OCI-LY7 (cell line): ENCODE measurements at regions not wholly inside any gene's neighbourhood (a gene's known extent, or its start where the extent isn't known, plus 50 kb on each side); places are given as distances from the start of the nearest gene placed in this dataset.
"Not testable (repeated sequence)": the region's sequence is repeated elsewhere in the genome, so short reads cannot be mapped to it uniquely, and the experiment has no call there.

Experiments used
- EZH2phosphoT487 ChIP-seq: fragments of 200-600 bp; sonication (generic); IDR thresholded peaks from 2 replicates; pipeline ENCODE4 v1.6.1; 2018; ENCODE audit warnings: low read depth, borderline replicate concordance, mild to moderate bottlenecking, mixed run types, antibody characterized with exemption, low read length, moderate library complexity, mixed read lengths
- TF ChIP-seq, protein P1 (sequence below): fragments of 200-600 bp; sonication (generic); conservative IDR thresholded peaks from 2 replicates; pipeline ENCODE4 v1.5.1; 2014; ENCODE audit warnings: mild to moderate bottlenecking, antibody characterized with exemption, low read length, moderate library complexity, mixed read lengths

DNA sequence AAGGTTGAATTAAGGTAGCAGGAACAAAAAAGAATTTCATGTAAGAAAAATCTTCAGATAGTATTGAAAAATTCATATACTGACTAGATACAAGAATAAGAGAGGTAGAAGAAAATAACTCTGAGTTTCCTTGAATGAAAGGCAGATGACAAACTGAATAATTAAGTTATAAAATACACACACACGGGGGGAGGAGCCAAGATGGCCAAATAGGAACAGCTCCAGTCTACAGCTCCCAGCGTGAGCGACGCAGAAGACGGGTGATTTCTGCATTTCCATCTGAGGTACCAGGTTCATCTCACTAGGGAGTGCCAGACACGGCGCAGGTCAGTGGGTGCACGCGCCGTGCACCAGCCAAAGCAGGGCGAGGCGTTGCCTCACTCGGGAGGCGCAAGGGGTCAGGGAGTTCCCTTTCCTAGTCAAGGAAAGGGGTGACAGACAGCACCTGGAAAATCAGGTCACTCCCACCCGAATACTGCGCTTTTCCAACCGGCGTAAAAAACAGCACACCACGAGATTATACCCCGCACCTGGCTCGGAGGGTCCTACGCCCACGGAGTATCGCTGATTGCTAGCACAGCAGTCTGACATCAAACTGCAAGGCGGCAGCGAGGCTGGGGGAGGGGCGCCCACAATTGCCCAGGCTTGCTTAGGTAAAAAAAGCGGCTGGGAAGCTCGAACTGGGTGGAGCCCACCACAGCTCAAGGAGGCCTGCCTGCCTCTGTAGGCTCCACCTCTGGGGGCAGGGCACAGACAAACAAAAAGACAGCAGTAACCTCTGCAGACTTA lies 759.2 kb downstream of the ZWINT start:
- TF ChIP-seq, protein P1, sequence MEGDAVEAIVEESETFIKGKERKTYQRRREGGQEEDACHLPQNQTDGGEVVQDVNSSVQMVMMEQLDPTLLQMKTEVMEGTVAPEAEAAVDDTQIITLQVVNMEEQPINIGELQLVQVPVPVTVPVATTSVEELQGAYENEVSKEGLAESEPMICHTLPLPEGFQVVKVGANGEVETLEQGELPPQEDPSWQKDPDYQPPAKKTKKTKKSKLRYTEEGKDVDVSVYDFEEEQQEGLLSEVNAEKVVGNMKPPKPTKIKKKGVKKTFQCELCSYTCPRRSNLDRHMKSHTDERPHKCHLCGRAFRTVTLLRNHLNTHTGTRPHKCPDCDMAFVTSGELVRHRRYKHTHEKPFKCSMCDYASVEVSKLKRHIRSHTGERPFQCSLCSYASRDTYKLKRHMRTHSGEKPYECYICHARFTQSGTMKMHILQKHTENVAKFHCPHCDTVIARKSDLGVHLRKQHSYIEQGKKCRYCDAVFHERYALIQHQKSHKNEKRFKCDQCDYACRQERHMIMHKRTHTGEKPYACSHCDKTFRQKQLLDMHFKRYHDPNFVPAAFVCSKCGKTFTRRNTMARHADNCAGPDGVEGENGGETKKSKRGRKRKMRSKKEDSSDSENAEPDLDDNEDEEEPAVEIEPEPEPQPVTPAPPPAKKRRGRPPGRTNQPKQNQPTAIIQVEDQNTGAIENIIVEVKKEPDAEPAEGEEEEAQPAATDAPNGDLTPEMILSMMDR = not testable (repeated sequence)
- TF ChIP-seq EZH2phosphoT487 = not testable (repeated sequence)
